IPS-18a (cell line): ENCODE measurements at regions not wholly inside any gene's neighbourhood (a gene's known extent, or its start where the extent isn't known, plus 50 kb on each side); places are given as distances from the start of the nearest gene placed in this dataset.

Experiments
- H3K27ac ChIP-seq: one replicate; pipeline ENCODE4 v1.5.1; 2013; ENCODE audit warnings: low read length
- H3K27me3 ChIP-seq: one replicate; pipeline ENCODE4 v1.6.1; 2013; ENCODE audit warnings: mild to moderate bottlenecking, low read length; ENCODE audit not compliant: control insufficient read depth, insufficient read depth
- H3K36me3 ChIP-seq: one replicate; pipeline ENCODE4 v1.6.1; 2013; ENCODE audit warnings: low read depth, low read length; ENCODE audit not compliant: control insufficient read depth
- H3K4me1 ChIP-seq: one replicate; pipeline ENCODE4 v1.6.1; 2013; ENCODE audit warnings: low read depth, low read length; ENCODE audit not compliant: control insufficient read depth
- H3K4me3 ChIP-seq: one replicate; pipeline ENCODE4 v1.5.1; 2013; ENCODE audit warnings: low read length
- H3K9ac ChIP-seq: one replicate; pipeline ENCODE4 v1.6.1; 2013; ENCODE audit warnings: mild to moderate bottlenecking, low read length, moderate library complexity
- H3K9me3 ChIP-seq: one replicate; pipeline ENCODE4 v1.6.1; 2013; ENCODE audit warnings: low read depth, low read length; ENCODE audit not compliant: control insufficient read depth

GRCh38 chr7:54701982-54702381, 57.0 kb downstream of the SEC61G start:
- H3K4me3 ChIP-seq, result no peak overlapping the region
- no peak overlapping the region for H3K27ac ChIP-seq
- no peaks in the 10 kb centered on the region for H3K9me3 ChIP-seq
- no peak overlapping the region for H3K9ac ChIP-seq
- H3K4me1 ChIP-seq, result no peaks in the 10 kb centered on the region
- H3K36me3 ChIP-seq, result no peaks in the 10 kb centered on the region
- no peaks in the 10 kb centered on the region for H3K27me3 ChIP-seq

DNA sequence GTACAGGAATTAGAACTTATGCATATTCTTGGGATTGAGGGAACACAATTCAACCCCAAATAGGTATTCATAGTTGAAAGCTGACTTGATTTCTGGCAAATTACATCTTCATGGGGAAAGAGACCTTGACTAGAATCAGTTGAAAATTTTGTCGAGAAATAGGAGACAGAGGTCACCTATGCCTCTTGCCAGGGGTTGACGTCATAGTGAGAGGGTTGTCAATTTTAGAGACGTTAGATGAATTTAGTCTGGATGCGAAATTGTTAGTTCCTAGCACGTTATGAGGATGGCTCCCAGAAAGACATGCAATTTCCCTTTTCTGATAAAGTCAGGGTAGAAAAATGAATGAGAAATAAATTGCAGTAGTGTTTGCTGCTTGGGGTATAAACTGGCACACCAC, 59.3 kb downstream of the SEC61G start:
- Histone ChIP-seq H3K9ac (no peak overlapping the region), H3K4me1 (no peaks in the 10 kb centered on the region), H3K27ac (no peak overlapping the region), H3K27me3 (no peaks in the 10 kb centered on the region), H3K9me3 (no peaks in the 10 kb centered on the region), H3K36me3 (no peaks in the 10 kb centered on the region), H3K4me3 (no peak overlapping the region)

DNA sequence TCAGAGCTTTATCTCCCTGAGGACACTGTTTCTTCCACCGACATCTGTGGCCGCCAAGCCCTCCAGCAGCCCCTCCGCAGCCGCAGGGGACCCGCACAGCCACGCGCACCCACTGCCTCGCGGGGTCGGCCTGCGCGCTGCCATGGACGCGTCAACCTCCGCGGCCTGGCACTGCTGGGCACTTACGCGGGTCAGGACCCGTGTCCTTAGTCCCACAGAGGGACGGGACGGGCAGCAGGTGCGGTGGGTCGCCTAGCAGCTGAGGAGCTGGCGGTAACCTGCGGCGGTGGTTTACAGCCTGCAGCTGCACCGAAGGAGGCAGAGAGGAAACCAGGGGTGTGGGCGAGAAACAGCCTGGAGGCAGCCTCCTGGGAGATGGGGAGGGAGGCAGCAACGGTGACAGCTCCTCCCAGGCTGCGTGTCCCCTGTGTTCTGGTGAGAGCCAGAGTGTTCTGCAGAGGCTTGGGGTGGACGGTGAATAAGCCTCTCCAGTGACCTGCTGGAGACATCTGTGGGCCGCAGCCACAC, 61.3 kb downstream of the SEC61G start:
- Histone ChIP-seq H3K27me3 (no peaks in the 10 kb centered on the region), H3K27ac (no peak overlapping the region), H3K4me3 (no peak overlapping the region), H3K36me3 (no peaks in the 10 kb centered on the region), H3K9ac (no peak overlapping the region), H3K4me1 (no peaks in the 10 kb centered on the region), H3K9me3 (no peaks in the 10 kb centered on the region)

- Histone ChIP-seq H3K4me3 (no peak overlapping the region), H3K4me1 (no peaks in the 10 kb centered on the region), H3K9me3 (no peaks in the 10 kb centered on the region), H3K27me3 (no peaks in the 10 kb centered on the region), H3K27ac (no peak overlapping the region), H3K36me3 (no peaks in the 10 kb centered on the region), H3K9ac (no peak overlapping the region)
Measured at GRCh38 chr7:54690892-54691291, 68.1 kb downstream of the SEC61G start.

GRCh38 chr7:54690050-54690443, 69.0 kb downstream of the SEC61G start:
- Histone ChIP-seq H3K4me1 (no peaks in the 10 kb centered on the region), H3K36me3 (no peaks in the 10 kb centered on the region), H3K9ac (no peak overlapping the region), H3K27me3 (no peaks in the 10 kb centered on the region), H3K9me3 (no peaks in the 10 kb centered on the region), H3K4me3 (no peak overlapping the region), H3K27ac (no peak overlapping the region)

DNA sequence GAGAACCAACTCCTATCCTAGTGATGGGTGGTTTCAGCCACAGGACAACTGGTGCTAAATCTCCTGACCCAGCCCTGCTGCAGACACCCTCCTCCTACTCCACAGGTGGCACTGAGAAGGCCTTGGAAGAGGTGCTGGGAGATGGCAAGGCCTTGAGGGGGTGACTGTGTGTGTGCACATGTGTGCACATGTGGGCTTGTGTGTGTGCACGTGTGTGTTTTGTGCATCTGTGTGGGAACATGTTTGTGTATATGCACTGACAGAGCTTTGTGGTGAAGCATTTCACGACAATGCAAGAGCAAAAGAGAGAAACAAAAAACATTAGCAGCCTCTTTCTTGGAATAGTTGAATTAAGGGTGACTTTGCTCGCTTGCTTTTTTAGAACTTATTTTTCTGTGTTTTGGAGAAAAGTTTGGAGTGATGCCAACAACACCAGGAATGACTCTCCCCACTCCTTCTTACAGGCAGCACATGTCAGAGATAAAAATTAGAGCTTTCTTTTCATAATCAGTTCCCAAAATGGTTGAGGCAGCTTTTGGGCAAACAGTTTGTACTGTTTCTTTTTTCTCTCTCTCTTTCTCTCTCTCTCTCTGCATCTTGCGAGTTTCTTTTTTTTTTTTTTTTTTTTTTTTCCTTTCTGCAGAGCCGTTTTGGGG, 69.5 kb downstream of the SEC61G start:
- Histone ChIP-seq H3K4me1 (no peaks in the 10 kb centered on the region), H3K9ac (no peak overlapping the region), H3K36me3 (no peaks in the 10 kb centered on the region), H3K4me3 (no peak overlapping the region), H3K27ac (no peak overlapping the region), H3K9me3 (no peaks in the 10 kb centered on the region), H3K27me3 (no peaks in the 10 kb centered on the region)

DNA sequence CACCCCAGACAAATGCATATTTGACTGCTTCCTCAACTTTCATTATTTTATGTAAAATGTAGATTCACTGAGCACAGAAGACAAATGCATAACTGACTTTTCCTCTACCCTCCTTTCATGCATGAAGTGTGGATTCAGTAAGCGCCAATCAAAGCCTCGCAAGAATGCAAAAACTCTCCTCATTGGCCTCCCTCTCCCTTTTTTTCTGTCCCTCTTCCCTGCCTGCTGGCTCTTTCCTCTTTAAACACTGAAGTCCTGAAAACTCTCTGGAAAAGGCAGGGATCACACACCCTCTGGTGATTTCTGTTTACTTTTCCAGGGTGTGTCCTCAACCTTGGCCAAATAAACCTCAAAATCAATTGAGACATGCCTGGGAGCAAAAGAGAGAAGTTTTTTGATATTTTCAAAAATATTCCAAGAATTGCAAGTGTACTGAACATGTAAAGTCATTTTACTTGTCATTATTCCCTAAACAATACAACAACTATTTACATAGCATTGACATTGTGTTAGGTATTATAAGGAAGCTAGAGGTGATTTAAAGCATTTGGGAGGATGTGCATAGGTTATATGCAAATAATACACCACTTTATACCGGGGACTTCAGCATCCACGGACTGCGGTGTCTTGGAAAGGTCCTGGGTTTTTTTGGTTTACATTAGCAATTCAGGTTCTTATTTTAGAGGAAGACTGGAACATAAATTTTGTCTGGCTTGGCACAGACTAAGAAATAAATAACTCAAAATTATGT, 71.4 kb downstream of the SEC61G start:
- no peaks in the 10 kb centered on the region for H3K27me3 ChIP-seq
- no peaks in the 10 kb centered on the region for H3K36me3 ChIP-seq
- no peak overlapping the region for H3K9ac ChIP-seq
- H3K9me3 ChIP-seq, result no peaks in the 10 kb centered on the region
- no peak overlapping the region for H3K27ac ChIP-seq
- H3K4me1 ChIP-seq, result no peaks in the 10 kb centered on the region
- H3K4me3 ChIP-seq, result no peak overlapping the region

- Histone ChIP-seq H3K4me3 (no peak overlapping the region), H3K4me1 (no peaks in the 10 kb centered on the region), H3K36me3 (no peaks in the 10 kb centered on the region), H3K9ac (no peak overlapping the region), H3K27me3 (no peaks in the 10 kb centered on the region), H3K9me3 (no peaks in the 10 kb centered on the region), H3K27ac (no peak overlapping the region)
Measured at GRCh38 chr7:54680377-54681005, 78.5 kb downstream of the SEC61G start.

GRCh38 chr7:54679490-54679817, 79.6 kb downstream of the SEC61G start:
- Histone ChIP-seq H3K9ac (no peak overlapping the region), H3K36me3 (no peaks in the 10 kb centered on the region), H3K4me1 (no peaks in the 10 kb centered on the region), H3K4me3 (no peak overlapping the region), H3K27me3 (no peaks in the 10 kb centered on the region), H3K9me3 (no peaks in the 10 kb centered on the region), H3K27ac (no peak overlapping the region)

GRCh38 chr7:54678763-54679489, 80.1 kb downstream of the SEC61G start:
- H3K4me1 ChIP-seq, result no peaks in the 10 kb centered on the region
- no peak overlapping the region for H3K9ac ChIP-seq
- no peak overlapping the region for H3K27ac ChIP-seq

GRCh38 chr7:54674891-54675290, 84.1 kb downstream of the SEC61G start:
- H3K36me3 ChIP-seq, result no peaks in the 10 kb centered on the region
- H3K4me1 ChIP-seq, result no peaks in the 10 kb centered on the region
- H3K27ac ChIP-seq, result no peak overlapping the region
- H3K4me3 ChIP-seq, result no peak overlapping the region
- H3K9me3 ChIP-seq, result no peaks in the 10 kb centered on the region
- no peak overlapping the region for H3K9ac ChIP-seq
- H3K27me3 ChIP-seq, result no peaks in the 10 kb centered on the region

More at GRCh38 chr7:54678763-54679489, 80.1 kb downstream of the SEC61G start:
- Histone ChIP-seq H3K4me3 (no peak overlapping the region), H3K9me3 (no peaks in the 10 kb centered on the region), H3K36me3 (no peaks in the 10 kb centered on the region), H3K27me3 (no peaks in the 10 kb centered on the region)
